KG1 (cell line): ENCODE measurements at regions not wholly inside any gene's neighbourhood (a gene's known extent, or its start where the extent isn't known, plus 50 kb on each side); places are given as distances from the start of the nearest gene placed in this dataset.
"Not testable (repeated sequence)": the region's sequence is repeated elsewhere in the genome, so short reads cannot be mapped to it uniquely, and the experiment has no call there.

Experiments used
- DNase-seq: peaks from one replicate; lab custom pipeline; 2025; lab: John Stamatoyannopoulos, UW

DNA sequence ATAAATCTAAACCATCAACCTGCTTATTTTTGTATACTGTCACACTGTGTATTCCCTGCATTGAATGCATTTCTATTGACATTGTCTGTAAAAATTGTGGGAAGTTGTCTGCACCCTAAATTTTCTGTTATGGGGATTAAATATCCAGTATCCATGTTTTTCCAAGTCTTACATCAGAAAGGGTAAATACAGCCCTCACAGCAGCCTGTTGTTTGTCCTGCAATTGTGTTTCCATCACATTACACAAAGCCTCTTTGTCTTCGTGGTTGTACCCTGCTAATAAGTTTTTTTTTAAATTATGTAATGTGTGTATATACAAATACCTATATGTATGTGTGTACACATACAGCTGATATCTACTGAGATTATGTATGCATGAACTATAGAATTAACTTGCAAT is 109.2 kb upstream of the PTPN20 start:
- not testable (repeated sequence) for DNase-seq

DNA sequence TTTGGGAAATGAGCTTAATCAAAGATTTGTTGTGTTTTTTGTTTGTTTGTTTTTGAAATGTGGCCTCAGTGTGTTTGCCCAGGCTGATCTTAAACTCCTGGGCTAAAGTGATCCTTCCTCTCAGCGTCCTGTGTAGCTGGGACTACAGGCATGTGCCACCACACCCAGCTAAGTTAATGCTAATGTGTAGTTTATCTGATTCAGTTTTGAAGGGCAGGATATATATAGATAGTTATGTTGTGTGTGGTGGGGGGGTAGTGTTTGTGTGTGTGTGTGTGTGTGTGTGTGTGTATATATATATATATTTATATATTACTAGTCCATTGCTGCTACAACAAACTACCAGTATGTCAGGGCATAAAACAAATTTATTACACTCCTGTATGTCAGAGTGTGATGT is 108.1 kb upstream of the PTPN20 start:
- DNase-seq = not testable (repeated sequence)

DNA sequence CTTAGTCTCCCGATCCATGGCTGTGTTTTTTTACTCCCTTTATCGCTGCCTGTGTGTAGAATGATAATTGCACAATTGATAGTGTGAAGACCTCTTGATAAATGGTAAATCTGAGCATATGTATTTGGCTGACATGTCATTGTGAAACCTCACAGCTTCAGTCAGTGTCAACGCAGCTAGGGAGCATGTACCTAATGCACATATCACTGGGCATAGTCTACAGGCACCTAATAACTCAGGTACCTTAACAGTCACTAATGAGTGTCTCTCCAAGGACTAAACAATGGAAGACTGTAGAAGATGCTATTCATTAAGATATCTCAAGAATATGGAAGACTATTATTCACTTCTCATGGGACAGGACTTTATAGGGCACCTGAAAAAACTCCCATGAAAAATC is 101.0 kb upstream of the PTPN20 start:
- not testable (repeated sequence) for DNase-seq

DNA sequence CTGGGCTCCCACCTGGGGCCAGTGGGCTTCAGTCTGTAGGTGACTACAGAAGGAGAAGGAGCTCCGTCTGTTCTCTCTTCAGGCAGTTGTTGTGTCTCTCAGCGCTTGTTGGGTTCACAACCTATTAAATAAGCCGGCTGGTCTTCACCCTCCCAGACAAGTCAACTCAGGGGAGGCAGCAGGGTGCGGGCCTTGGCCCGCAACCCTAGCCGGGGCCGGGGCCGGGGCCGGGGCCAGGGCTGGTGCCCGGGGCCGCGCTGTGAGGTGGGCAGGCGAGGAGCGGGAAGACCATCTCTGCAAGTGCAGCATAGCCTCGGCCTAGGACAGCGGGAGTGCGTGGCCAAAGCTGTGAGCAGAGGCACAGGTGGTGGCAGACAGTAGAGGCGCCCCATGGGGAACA is 95.1 kb upstream of the PTPN20 start:
- DNase-seq = not testable (repeated sequence)

DNA sequence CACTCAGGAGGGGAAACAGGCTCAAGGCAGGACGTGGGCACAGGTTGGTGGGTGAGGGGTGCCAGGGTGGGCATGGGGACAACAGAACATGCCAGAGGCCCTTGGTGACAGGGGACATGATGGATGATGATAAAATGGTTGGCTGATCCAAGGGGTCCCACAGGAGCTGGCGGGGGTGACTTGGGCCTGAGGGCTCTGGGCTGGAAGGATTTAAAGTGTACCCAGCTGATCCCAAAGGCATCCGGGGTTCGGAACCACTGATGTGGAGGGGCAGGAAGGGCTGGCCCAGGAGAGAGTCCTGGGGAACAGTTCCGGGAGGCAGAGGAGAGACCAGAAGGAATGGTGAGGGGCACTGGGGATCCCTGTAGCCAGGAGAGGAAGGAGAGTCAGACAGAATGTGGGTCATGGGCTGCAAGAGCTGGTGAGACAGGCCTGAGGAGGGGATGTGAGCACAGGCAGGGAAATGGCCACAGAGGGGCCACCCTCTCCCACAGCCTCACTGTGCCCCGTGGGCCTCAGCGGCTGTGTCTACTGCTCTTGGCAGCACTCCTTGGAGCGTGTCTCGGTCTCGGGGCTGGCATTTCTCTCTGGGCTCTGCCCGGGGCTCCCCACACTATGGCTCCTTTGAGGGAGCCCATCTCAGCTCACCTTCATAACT is 70.7 kb upstream of the PTPN20 start:
- not testable (repeated sequence) for DNase-seq

DNA sequence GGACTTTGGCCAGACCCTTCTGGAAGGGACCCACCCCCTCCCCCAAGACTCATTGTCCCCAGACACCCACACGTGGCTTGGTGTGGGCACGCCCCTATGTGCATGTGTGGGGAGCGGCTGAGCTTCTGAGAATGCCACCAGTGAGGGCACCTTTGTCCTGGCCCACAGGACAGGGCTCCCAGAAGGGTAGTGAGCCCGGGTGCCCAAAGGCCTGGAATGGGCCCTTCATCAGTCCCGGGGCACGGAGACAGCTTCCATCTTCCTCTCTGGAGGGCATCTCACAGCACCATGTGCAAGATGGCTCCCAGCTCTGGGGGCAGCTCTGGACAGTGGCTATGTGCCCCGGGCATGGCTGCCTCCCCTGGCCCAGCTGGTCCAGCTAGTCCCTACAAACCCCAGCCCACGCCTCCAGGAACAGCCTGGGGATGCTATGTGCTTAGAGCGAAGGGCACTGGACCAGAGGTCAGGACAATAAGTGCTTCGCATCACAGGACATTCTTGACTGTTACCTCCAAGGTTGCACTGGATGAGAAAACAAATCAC is 70.1 kb upstream of the PTPN20 start:
- not testable (repeated sequence) for DNase-seq

DNA sequence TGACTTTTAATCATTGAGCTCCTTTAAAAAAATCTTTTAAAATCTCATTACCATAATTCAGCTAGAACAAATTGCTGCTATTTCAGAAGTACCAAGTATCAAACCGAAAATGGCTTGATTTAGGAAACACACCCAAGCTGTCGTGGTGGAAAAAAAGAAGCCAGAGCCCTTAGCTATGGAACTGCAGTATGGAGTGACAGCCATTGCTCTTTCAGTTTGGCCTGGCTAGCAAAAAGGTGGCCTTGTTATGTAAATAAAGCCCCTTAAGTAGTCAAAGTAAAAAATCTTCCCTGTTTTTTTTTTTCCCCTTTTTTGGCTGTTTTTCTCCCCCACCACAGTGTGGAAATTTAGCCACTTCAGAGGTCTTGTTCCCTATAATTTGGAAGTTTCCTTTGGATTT is 66.0 kb upstream of the PTPN20 start:
- not testable (repeated sequence) for DNase-seq

DNA sequence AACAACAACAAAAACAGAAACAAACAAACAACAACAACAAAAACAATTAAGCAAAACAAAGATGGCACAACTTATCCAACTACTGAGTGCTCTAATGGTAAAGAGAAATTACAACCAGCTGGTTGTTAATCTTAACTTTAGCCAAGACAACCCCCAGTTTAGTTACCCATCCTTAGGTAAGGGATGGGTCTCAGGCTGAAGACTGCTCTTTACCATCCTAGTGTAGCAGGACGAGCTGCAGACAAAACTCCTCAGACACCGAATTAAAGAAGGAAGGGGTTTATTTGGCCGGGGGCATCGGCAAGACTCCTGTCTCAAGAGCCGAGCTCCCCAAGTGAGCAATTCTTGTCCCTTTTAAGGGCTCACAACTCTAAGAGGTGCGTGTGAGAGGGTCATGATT is 65.6 kb upstream of the PTPN20 start:
- DNase-seq = not testable (repeated sequence)

DNA sequence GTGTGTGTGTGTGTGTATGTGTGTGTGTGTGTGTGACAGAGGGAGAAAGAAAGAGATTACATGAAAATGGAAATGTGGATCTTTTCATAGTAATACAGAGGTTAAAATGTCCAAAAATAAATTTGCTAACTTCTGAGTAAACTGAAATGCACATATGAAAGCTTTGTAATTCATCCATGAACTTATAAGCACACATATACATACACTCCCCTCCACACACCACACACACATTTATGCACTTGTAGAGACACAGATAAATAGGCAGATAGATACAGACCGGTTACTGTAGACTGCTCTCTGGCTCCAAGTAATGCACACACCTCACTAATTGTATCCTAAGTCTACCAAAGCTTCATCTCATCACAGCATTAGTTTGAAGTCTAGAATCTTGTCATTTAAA is 50.5 kb upstream of the PTPN20 start:
- not testable (repeated sequence) for DNase-seq
